Central memory CD8-positive, alpha-beta T cell (primary cell): ENCODE measurements at regions not wholly inside any gene's neighbourhood (a gene's known extent, or its start where the extent isn't known, plus 50 kb on each side); places are given as distances from the start of the nearest gene placed in this dataset.

Experiments
- ATAC-seq: fragments of 150-1000 bp; cut with Tn5 transposase; replicated peaks from 2 replicates; pipeline ENCODE4 v1.10.0; 2022; ENCODE audit warnings: mild to moderate bottlenecking, moderate FRiP score, moderate number of reproducible peaks; ENCODE audit not compliant: poor library complexity, severe bottlenecking; ENCODE audit errors: extremely low read depth
- DNase-seq, 2 donors: peaks; one replicate each; pipeline ENCODE4 v3.0.0; 2021; ENCODE audit warnings: low spot score in 2 of 2
- H3K27ac Mint-ChIP-seq: one replicate; pipeline ENCODE4 v1.8.0; 2022; ENCODE audit warnings: low read depth, mild to moderate bottlenecking, moderate library complexity, mixed read lengths
- H3K27me3 Mint-ChIP-seq: one replicate; pipeline ENCODE4 v1.8.0; 2022; ENCODE audit warnings: mixed read lengths
- H3K36me3 Mint-ChIP-seq: one replicate; pipeline ENCODE4 v1.8.0; 2022; ENCODE audit warnings: mild to moderate bottlenecking, moderate library complexity, mixed read lengths; ENCODE audit not compliant: insufficient read depth
- H3K4me1 Mint-ChIP-seq: one replicate; pipeline ENCODE4 v1.8.0; 2022; ENCODE audit warnings: mixed read lengths
- H3K4me3 Mint-ChIP-seq: one replicate; pipeline ENCODE4 v1.8.0; 2022; ENCODE audit warnings: mild to moderate bottlenecking, moderate library complexity, mixed read lengths
- H3K9me3 Mint-ChIP-seq: one replicate; pipeline ENCODE4 v1.8.0; 2022; ENCODE audit warnings: mixed read lengths

DNA sequence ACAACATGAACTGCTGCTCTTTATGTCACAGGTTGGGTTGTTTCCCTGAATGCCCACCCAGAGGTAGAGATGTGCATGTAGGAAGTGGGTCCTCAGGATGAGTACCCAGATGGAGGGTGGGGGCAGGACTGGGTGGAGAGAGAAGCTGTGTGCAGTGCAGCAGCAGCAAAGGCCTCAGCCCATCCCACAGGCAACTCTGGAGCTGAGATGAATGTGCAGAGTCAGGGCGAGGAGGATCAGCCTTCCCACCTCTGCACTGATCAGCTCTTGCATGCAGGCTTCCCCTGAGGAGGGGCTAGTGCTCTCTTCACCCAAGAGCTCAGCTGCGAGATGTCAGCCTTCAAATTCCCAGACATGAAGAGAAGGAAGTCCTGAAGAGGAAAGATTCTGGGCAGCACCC lies 326.2 kb upstream of the RAB6C start:
- Mint-ChIP-seq H3K27ac (no peak overlapping the region), H3K4me1 (no peaks in the 10 kb centered on the region), H3K4me3 (no peak overlapping the region), H3K27me3 (peaks cover 7% of the 10 kb centered on the region), H3K36me3 (peaks cover 1% of the 10 kb centered on the region), H3K9me3 (no peaks in the 10 kb centered on the region)
- ATAC-seq (no peak), DNase-seq (no peak)

DNA sequence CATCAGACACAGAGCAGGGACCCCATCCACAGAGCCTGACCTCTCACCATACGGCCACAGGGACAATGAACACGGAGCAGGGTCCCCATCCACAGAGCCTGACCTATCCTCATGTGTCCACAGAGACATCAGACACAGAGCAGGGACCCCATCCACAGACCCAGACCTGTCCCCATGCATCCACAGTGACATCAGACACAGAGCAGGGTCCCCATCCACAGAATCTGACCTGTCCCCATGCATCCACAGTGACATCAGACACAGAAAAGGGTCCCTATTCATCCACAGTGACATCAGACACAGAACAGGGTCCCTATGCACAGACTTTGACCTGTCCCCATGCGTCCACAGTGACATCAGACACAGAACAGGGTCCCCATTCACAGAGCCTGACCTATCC lies 325.1 kb upstream of the RAB6C start:
- peaks cover 3% of the 10 kb centered on the region for H3K9me3 Mint-ChIP-seq
- H3K4me1 Mint-ChIP-seq, result no peaks in the 10 kb centered on the region
- no peak for DNase-seq
- no peak for ATAC-seq
- H3K27ac Mint-ChIP-seq, result no peak overlapping the region
- H3K36me3 Mint-ChIP-seq, result no peaks in the 10 kb centered on the region
- H3K4me3 Mint-ChIP-seq, result no peak overlapping the region
- peaks cover 10% of the 10 kb centered on the region for H3K27me3 Mint-ChIP-seq

DNA sequence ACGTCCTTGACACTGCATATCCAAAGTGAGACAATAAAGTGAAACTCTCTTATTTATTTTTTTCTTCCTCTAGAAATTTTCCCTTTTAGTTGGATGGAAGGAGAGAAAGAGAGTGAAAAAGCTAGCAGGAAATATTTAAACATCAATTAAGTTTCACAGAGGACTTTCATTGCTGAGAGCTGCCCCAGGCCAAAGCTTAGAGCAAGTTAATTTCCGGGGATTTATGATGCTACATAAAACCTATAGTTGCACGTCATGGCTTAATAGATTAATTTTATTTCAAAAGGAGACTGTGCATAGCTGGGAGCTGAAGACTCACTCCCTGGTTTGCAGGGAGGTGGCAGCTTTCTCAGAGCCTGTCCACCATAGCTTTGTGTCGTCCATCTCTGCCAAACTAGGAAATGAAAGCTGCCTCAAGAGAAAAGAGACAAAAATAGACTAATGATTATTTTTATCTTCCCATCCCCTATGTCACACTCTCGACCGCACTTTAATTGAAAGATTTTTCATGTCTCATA lies 323.3 kb upstream of the RAB6C start:
- DNase-seq (no peak), ATAC-seq (no peak)
- Mint-ChIP-seq H3K27me3 (peaks cover 14% of the 10 kb centered on the region), H3K27ac (no peak overlapping the region), H3K4me3 (no peak overlapping the region), H3K4me1 (no peaks in the 10 kb centered on the region), H3K9me3 (peaks cover 7% of the 10 kb centered on the region), H3K36me3 (no peaks in the 10 kb centered on the region)

DNA sequence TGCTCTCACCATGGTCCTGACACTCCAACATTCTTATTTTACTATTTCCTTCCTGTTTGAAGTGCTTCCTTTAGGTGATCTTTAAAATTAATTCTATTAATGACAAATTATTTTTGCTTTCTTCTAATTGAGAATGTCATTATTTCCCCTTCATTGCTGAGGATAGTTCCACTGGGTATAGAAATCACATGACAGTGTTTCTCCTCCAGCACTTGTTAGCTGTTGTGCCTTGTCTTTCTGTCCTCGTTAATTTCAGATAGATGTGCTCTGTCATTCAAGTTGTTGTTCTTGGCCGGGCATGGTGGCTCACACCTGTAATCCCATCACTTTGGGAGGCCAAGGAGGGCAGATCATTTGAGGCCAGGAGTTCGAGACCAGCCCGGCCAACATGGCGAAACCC lies 321.0 kb upstream of the RAB6C start:
- Mint-ChIP-seq H3K27ac (no peak overlapping the region), H3K9me3 (peaks cover 7% of the 10 kb centered on the region), H3K4me3 (no peak overlapping the region), H3K4me1 (no peaks in the 10 kb centered on the region), H3K27me3 (peaks cover 14% of the 10 kb centered on the region), H3K36me3 (no peaks in the 10 kb centered on the region)
- no peak for ATAC-seq
- DNase-seq, result no peak

DNA sequence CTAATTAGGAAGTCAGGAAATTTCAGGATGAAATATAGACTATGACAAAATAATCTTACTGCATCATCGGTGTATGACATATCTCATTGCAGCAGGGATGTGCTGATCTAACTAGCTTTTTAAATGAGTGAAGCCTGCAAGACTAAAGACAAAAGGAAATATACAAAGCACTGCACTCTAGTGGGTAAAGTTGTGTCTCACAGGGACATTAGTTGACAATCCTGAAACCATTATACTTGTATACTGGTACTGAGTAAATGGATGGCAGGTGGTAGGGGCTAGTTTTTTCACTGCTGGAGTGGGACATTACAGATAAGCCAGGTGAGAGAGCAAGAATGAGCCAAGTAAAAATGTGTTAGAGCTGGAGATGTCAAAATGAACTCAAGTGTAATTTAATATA lies 317.5 kb upstream of the RAB6C start:
- Mint-ChIP-seq H3K9me3 (peaks cover 7% of the 10 kb centered on the region), H3K4me3 (no peak overlapping the region), H3K36me3 (no peaks in the 10 kb centered on the region), H3K27ac (no peak overlapping the region), H3K27me3 (peaks cover 14% of the 10 kb centered on the region), H3K4me1 (no peaks in the 10 kb centered on the region)
- ATAC-seq, result no peak
- no peak for DNase-seq

DNA sequence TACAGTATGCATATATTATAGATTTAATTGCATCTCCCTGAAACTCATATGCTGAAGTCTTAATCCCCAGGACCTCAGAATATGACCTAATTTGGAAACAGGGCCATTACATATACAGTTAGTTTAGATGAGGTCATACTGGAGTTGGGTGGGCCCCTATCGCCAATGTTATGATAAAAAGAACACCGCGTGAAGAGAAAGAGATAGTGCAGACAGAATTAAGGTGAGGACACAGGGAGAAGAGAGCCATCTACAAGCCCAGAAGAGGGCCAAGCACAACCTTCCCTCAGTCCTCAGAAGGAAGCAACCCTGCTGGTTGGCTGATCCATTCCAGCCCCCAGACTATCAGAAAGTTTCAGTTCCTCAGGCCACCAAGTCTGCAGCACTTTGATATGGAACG lies 311.9 kb upstream of the RAB6C start:
- Mint-ChIP-seq H3K36me3 (no peaks in the 10 kb centered on the region), H3K27ac (no peak overlapping the region), H3K4me1 (no peaks in the 10 kb centered on the region), H3K9me3 (no peaks in the 10 kb centered on the region), H3K4me3 (no peak overlapping the region), H3K27me3 (no peaks in the 10 kb centered on the region)
- DNase-seq (no peak), ATAC-seq (no peak)

DNA sequence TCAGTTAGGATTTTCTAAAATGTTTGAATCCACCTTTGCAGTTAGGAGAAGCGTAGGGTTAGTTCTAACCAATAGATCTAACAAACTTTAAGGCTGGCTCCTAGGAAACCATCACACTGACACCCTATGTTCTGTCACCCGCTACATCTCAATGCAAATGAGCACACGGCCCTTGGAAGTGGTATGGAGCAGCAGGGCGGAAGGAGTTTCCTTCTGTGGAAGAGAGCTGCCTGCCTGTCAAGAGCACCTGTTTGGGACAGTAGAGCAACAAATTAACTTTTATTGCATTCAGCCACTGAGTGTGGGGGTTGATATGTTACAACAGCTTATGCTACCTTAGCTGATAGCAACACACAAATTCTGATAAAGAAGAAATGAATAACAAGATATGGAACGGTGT lies 306.9 kb upstream of the RAB6C start:
- H3K27me3 Mint-ChIP-seq, result no peaks in the 10 kb centered on the region
- no peak for ATAC-seq
- H3K4me3 Mint-ChIP-seq, result no peak overlapping the region
- no peaks in the 10 kb centered on the region for H3K36me3 Mint-ChIP-seq
- H3K27ac Mint-ChIP-seq, result no peak overlapping the region
- no peaks in the 10 kb centered on the region for H3K4me1 Mint-ChIP-seq
- no peak for DNase-seq
- no peaks in the 10 kb centered on the region for H3K9me3 Mint-ChIP-seq

DNA sequence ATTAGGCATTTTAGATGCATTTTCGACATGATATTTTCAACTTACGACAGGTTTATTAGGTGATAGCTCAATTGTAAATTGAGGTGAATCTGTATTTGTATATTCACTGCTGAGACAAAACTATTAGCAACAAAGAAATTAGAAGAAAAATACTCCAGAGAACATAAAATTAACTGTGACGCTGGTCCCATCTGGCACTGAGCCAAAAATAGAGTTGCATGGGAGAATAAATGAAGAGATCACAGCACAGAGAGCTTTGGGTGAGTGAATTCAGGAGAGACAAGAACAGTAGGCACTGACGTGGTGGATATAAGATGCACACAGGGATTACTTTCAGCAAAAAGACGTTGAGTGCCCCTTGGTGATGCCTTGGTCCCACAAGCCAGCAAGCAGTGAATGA lies 306.2 kb upstream of the RAB6C start:
- Mint-ChIP-seq H3K36me3 (no peaks in the 10 kb centered on the region), H3K27me3 (no peaks in the 10 kb centered on the region), H3K27ac (no peak overlapping the region), H3K4me3 (no peak overlapping the region), H3K9me3 (no peaks in the 10 kb centered on the region), H3K4me1 (no peaks in the 10 kb centered on the region)
- ATAC-seq (no peak), DNase-seq (no peak)

DNA sequence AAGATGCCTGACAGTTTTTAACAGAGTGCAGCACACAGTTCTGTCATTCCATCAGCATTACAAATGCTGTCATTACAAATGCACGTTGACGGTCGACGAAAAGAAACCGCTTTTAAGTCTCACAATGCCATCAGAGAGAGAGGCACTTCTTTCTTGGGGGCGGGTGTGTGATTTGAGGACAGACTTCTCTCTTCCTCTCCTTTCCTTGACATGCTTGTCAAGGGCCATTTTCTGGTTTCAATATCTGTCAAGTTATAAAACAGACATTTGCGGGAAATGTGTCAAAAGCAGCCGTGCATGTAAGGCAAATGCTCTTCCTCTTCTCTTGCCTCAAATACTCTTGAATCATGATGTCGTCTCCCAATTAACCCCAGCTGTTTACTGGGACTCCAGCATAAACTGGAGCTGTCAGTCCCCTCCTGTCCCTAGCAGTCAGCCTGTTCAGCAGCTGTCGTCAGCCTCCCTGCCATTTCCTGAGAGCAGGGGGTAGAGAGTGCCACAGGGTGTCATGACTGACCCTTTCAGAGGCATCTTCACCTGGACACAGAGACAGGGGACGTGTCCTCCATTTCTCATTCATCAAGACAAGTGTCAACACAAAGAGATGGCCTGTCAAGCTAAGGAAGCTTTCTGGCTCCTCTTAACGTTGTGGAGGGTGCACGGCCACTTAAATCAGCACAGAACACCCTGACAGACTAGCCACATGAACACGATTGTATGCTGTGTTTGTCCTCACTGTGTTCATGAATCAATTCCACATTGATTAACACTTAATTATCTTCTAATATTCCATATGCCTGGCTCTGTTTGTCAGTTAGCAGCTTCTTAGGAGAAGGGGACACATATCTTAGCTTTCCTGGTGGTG lies 305.4 kb upstream of the RAB6C start:
- no peaks in the 10 kb centered on the region for H3K36me3 Mint-ChIP-seq
- ATAC-seq (no peak), DNase-seq (no peak)
- no peaks in the 10 kb centered on the region for H3K9me3 Mint-ChIP-seq
- no peak overlapping the region for H3K4me3 Mint-ChIP-seq
- no peaks in the 10 kb centered on the region for H3K4me1 Mint-ChIP-seq
- H3K27me3 Mint-ChIP-seq, result peaks cover 6% of the 10 kb centered on the region
- no peak overlapping the region for H3K27ac Mint-ChIP-seq

DNA sequence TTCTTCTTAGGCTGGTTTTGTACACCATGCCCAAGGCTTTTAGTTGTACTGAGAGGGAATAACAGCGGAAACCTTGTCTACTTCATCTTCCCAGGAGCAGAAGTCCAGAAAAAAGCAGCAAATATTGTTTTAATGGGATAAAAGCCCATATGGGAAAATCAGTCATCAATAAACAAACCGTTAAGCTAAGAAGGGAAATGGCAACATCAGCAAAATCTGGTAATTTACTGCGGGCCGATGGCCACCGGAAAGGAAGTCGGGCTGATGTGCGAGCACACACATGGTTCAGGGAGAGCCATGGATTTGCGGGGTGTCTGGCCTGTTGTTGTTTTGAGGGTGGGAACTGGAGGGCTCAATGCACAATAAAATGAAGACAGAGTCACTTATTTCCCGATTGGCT lies 300.7 kb upstream of the RAB6C start:
- no peak for ATAC-seq
- Mint-ChIP-seq H3K27ac (no peak overlapping the region), H3K4me1 (no peaks in the 10 kb centered on the region), H3K27me3 (peaks cover 6% of the 10 kb centered on the region), H3K36me3 (no peaks in the 10 kb centered on the region), H3K4me3 (no peak overlapping the region), H3K9me3 (no peaks in the 10 kb centered on the region)
- no peak for DNase-seq

DNA sequence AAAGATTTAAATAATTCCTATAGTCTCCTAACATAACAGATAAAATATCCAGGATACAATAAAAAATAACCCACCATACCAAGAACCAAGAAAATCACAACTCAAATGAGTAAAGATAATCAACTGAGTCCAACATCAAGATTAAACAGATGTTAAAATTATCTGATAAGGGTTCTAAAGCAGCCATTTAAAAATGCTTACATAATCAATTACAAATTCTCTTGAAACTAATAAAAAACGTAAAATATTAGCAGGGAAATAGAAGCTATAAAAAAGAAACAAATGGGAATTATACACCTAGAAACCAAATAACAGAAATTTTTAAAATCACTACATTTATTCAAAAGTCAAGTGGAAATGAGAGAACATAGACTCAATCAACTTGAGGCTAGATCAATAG lies 297.7 kb upstream of the RAB6C start:
- no peaks in the 10 kb centered on the region for H3K36me3 Mint-ChIP-seq
- no peak for ATAC-seq
- H3K27ac Mint-ChIP-seq, result no peak overlapping the region
- peaks cover 6% of the 10 kb centered on the region for H3K27me3 Mint-ChIP-seq
- no peaks in the 10 kb centered on the region for H3K4me1 Mint-ChIP-seq
- no peaks in the 10 kb centered on the region for H3K9me3 Mint-ChIP-seq
- no peak overlapping the region for H3K4me3 Mint-ChIP-seq
- no peak for DNase-seq

DNA sequence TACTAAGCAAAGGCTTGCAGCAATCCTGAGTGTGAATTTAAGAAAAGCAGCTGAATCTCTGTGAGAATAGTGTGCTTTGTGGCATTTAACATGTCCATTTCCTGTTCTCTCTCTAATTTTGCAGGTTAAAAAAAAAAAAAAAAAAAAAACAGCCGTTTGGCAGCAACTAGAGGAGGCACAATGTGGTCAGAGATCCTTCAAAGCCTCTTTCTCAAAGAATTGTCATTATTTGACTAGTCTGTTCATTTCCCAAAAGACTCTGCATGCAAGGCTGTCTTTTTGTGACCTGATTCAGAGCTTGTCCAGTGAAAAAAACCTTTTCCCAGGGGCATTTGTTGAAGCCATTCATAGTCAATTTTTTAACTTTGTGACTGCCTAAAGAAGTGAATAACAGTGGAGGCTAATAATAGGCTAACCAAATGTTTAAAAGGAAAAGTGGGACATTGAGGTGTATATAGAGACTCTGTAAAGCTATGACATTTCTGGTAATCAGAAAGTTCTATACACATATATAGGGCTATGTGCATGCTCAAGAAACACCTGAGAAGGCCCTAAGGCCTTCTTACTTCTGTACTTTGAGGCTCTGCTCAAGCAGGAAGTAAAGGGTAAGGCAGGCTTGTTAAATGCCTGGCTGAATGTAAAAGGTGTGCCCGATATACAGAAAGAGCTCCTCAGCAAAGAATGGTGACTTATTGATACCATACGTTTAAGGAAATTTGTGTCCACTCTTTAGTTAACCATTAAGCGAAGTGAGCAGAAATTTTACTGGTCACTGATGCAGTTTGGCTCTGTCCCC lies 289.6 kb upstream of the RAB6C start:
- Mint-ChIP-seq H3K4me3 (no peak overlapping the region), H3K9me3 (peaks cover 12% of the 10 kb centered on the region), H3K27ac (no peak overlapping the region), H3K27me3 (peaks cover 16% of the 10 kb centered on the region), H3K36me3 (no peaks in the 10 kb centered on the region), H3K4me1 (no peaks in the 10 kb centered on the region)
- ATAC-seq (no peak), DNase-seq (no peak)

DNA sequence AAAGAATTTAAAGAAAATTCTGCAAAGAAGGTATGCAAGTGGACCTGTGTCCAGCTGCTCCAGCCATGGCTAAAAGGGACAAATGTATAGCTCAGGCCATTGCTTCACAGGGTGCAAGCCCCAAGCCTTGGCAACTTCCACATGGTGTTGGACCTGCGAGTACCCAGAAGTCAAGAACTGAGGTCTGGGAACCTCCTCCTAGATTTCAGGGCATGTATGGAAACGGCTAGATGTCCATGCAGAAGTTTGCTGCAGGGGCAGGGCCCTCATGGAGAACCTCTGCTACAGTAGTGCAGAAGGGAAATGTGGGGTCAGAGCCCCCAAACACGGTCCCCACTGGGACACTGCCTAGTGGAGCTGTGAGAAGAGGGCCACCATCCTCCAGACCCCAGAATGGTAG lies 284.0 kb upstream of the RAB6C start:
- Mint-ChIP-seq H3K27me3 (no peaks in the 10 kb centered on the region), H3K4me3 (no peak overlapping the region), H3K4me1 (no peaks in the 10 kb centered on the region), H3K9me3 (peaks cover 5% of the 10 kb centered on the region), H3K27ac (no peak overlapping the region), H3K36me3 (no peaks in the 10 kb centered on the region)
- no peak for DNase-seq
- no peak for ATAC-seq
